Inflammatory macrophage (primary cell): ENCODE measurements at regions not wholly inside any gene's neighbourhood (a gene's known extent, or its start where the extent isn't known, plus 50 kb on each side); places are given as distances from the start of the nearest gene placed in this dataset.
"Not testable (repeated sequence)": the region's sequence is repeated elsewhere in the genome, so short reads cannot be mapped to it uniquely, and the experiment has no call there.

Experiments used
- DNase-seq, 2 donors: peaks; one replicate each; pipeline ENCODE4 v3.0.0-alpha.2; 2020 to 2022

DNA sequence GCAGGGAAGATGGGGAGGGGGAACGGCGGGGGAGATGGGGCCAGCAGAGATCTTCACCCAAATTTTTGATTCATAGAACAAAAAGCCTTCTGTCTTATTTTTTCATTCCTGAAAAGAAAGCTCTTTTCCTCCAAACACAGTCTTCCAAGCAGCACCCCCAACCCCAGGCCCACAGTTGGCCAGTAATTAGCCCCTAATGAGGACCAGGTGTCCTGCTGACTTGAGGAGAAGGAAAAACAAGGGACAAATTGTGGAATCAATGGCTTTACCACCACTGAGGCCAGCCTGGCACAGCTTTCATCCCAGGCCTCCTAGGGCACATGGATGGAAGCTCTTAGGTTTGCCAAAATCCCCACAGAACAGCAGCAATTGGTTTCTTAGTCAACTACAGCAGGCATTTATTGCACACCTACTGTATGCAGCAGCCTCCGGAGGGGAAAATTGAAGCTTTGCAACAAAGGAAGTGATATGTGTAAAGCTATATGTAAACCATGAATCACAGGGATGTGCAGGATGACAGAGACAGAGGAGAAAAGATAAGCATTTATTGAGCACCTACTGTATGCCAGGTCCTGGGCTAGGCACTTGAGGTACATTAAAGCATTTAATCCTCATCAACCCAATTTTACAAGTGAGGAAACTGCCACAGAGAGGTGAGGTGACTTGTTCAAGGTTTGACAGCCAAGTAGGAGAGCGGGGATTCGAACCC, 199.5 kb downstream of the TBC1D2B start:
- DNase-seq: no peak

DNA sequence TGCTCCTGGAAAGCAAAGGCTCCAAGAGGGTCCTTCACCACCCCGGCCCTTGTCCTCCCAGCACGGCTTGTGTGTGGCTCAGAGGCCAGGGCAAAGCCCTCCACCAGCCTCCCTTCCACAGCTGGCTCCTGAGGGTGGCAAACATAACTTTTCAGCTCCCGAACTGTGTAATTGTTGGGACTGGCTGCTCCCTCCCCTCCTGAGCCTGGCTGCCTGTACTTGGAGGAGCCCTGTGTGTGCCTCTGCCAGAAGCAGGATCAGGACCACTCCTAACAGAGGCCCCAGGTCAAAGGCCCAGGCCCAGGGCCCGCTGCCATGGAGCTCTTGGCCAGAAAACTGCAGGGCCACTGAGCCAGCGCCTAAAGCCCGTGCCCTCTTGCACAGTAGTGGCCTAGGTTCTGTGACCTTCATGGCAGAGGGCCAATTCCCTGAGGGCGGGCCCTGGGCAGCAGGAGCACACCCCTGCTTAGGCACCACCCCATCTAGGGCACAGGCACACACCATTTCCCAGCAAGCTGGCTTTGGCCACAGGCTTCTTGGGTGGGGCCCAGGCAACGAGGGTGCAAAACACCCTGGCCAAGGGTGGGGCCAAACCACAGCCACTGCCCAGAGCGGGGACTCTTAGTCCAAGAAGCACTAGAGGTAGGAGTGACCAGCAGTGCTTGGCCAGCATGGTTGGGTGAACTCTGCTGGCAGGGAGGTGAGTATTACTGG, 201.2 kb downstream of the TBC1D2B start:
- not testable (repeated sequence) for DNase-seq

DNA sequence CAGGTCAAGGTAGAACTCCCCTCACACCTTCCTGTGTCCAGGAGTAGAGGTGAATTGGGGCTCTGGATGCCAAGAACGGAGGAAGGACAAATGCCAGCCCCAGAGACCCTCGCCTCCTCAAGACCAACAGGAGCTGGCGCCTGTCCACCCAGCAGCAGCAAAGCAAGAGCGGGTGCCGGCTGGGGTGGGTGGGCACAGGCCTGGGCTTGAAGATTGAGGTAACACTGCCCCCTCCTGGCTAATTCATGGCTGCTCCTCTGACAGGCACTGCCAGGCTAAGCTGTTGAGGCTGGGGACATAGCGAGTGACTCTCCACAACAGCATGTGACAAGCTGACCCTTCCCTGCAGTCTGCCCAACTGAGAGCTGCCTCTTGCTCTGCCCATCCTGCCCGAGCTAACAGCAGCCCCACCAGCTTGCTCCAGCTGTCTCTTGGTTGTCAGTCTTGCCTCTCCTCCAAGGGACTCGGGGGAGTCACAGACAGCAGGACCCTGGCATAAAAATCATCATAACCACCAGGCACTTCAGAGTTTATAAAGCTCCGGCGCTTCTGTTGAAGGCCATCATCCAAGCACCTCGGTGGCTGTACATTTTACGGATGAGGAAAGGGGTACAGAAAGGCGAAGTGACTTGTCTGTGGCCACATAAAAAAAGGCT, 202.3 kb downstream of the TBC1D2B start:
- peak; percentile 33 to 46 for DNase-seq

DNA sequence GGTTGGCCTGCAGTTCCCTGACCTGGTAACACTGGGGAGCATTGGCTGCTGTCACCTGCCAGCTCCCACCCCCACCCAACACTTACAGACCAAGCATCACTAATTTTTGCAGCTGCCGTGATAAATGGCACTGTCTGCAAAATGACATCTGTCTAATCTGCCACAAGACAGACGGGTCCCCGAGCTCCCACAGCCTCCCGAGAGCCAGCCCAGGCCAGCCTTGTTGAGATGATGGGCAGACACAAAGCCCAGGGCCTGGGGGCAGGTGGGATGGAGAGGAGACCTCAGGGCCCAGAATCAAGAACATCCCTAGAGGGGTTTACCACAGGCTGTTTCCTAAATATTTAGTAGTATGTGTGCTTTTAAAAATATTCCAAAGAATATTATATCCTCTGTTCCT, 203.4 kb downstream of the TBC1D2B start:
- DNase-seq: no peak

DNA sequence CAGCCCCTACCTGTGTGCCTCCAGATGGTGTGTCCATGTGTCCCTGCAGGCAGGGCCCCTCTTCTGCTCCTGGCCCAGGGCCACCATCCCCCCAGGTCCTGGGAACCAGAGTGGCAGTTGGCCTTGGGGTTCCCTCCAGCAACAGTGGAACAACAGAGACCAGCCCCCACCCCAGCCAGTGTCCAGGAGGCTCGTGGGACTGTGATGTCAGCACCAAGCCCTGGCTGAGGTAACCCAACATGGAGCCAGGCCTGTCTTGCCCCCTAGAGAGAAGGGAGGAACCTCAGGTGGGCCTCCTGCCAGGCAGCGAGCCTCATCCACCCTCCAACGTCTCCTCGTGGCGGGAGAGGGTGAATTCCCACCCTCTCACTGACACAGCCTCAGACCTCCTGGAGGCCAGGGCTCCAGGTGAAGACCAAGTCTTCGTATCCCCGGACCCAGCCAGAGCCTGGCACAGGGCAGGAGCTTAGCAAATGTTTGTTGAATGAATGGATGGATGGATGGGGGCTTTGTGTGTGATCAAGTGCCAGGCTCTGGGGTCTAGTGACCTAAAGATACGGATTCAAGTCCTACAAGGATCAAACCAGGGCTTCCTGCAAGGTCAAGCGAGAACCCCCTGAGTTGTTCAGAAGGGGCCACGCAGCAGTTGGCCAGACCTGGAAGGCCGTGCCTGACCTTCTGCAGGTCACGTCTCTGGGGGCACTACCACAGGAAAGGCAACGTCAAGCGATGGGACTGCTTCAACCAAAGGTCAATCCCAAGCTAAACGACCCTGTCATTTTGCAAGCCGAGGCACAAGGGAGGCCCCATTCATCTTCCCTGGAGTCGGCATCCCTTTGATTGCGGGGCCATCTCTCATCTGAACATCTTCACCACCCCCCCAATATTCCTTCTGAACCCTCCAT, 204.7 kb downstream of the TBC1D2B start:
- DNase-seq: not testable (repeated sequence)

DNA sequence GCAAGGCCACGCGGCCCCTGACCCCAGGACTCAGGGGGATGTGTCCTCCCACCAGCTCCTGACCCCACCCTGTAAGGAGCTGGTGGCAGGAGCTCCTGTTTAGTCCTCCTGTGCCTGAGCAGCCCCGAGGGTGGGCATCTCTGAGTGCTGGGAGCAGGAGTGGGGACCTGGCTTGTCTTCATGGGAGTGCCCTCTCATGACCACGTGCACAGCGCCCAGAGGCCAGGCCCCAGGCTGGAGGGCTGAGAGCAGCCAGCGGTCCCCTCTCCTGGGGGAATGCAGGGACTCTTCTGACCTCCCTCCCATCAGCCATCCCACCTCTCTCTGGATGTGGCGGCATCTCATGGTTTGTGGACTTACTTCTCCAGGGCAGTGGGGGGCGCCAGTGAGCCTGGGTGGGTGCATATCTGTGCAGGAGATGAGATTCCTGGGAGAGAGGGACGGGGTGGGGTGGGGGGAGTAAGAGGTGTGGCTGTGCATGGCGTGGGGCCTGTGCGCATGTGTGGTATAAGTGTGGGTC, 205.6 kb downstream of the TBC1D2B start:
- no peak for DNase-seq

DNA sequence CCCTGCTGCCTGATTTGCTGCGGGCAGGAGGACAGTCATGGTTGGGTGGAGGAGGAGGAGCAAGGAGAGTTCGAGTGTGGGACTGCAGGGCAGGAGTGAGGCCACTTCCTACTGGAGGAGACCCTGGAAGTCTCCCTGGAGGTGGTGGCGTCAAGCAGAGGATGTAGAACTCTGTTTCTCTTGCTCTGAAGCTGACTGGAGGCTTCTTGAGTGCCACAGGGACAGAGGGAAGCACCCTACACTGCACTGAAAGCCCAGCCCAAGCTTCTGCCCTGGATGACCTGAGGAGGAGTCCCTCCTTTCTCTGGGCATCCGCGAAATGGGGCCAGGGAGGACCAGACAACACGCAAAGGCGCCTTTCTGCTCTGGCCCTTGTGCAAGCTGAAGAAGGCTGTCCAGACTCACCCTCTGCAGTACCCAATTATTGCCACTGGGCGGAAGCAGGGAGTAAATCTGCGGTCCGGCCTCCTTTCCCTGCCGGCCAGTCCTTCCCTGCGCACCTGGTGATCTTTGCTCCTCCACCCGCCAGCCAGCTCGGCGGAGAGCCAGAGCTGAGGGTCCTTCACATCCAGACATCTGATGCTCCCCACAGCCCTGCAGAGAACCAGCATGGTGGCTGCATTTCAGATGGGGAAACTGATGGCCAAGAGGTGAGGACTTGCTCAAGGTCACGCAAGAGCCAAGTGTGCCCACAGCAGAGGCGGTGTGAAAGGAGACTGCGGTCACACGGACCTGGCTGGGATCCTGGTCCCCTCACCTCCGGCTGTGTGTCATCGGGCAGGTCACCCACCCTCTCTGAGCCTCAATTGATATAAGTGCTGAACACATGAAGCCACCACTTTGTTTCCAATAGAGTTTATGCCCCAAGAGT, 207.1 kb downstream of the TBC1D2B start:
- DNase-seq: peak; percentile 47 to 64

DNA sequence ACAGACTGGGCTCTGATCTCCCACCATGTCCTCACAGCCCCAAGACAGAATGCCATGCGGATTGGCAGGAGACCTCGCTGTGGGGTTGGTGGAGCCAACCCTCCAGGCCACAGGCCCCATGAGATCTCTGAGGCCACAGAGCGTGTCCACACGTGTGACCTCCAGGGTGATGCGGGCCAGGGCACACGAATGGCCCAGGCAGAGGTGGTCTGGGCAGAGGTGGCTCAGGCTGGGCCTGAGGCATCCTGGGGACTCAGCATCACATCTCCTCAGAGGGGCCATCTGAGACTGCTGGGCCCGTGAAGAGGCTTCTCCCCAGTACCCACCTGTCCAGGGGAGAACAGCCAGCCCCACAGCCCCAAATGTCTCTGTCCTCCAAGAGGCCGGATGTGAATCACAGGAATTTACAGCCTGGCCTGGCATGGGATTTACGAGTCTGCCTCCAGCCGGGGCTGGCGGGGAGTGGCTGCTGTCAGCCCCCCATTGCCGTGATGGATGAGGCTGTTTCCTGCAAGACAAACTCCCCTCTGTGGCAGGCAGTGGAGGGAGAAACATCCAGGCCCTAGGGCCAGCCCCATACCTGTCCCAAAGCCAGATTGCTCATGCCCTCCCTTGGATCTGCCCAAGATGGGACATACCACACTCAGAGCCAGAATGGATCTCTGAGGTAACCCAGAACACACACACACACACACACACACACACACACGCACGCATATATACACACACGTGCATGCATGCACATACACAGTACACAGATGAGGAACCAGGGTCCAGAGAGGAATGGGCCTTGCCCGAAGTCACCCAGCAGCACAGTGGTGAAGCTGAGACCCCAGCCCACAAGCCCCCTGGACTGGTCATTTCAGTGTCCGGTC, 208.3 kb downstream of the TBC1D2B start:
- DNase-seq: no peak

DNA sequence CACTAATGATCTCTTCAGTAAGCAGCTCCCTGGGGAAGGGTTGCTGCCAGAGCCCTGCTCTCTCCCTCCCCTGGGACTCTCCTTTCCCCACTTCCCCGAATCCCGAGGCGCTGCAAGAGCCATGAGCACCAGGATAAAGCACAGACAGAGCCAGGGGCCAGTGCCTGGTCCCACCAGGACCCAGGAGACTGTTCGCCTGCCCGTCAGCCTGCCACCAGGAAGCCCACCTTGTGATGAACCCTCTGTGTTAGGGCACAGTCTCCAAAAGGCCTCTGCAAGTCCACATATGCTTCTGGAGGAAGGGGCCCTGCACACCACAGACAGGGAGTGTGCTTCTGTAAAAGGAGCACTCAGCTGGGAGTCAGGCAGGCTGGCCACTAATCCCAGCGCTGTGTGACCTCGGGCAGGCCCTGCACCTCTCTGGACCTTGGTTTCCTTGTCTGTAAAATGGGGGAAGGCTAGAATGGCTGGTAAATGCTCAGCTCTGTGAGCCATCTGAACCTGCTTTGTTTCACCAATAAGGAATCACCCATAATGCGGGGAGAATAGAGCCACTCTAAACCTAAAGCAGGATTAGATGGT, 209.4 kb downstream of the TBC1D2B start:
- not testable (repeated sequence) for DNase-seq

DNA sequence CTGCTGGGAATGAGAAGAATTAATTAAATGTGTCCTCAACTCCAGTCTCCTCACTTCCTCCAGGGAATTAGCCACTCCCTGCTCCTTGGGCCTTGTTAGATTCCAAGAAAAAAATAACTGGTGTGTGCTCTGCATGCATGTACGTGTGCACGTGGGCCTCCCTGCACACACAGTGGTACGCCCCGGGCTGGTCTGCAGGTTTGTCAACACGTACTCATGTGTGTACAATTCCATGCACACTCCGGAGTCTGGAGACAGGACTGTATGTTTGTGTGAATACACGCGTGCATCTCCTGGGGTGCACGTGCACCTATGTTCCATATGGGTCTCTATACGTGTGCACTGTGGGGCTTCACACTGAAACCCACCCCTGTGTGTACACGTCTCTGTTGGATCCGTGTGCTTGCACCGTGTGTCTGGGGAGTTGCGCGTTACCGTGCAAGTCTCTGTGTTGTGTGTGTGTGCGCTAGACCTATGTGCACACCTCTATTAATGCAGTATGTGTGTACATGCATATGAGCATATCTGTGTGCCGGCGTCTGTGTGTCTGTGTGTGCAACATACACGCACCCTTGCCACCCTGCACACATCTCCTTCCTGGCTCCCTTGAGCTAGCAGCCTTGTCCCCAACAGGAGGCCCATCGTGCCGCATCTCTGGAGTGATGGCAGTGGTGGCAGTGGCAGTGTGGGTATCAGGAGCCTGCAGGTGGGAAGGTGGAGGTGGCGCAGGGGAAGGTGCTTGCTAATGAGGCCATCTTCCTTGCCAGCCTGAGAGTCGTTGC, 210.1 kb downstream of the TBC1D2B start:
- no peak for DNase-seq

DNA sequence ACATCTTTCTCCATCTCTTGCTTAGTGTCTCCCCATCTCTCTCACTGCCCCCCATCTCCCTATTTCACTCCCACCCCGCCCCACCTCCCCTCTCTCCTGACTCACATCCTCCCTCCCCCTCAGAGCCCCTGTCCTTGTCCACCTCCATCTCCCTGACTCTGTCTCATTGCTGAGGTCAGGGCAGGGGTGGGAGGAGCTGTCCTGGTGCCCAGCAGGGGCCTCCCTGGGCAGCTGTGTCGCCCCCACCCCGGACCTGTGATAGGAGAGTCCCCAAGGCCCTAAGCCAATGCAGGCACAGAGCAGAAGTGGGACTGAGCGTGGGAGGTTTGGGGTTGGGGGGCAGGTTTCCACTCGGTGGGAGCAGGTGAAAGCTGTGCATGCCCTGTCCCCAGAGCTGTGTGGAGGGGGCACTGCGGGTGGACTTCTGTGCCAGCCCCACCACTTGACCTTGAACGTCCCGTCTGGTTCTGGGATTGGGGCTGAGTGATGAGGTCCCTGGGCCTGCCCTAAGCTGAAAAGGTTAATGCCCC, 210.8 kb downstream of the TBC1D2B start:
- DNase-seq: no peak

DNA sequence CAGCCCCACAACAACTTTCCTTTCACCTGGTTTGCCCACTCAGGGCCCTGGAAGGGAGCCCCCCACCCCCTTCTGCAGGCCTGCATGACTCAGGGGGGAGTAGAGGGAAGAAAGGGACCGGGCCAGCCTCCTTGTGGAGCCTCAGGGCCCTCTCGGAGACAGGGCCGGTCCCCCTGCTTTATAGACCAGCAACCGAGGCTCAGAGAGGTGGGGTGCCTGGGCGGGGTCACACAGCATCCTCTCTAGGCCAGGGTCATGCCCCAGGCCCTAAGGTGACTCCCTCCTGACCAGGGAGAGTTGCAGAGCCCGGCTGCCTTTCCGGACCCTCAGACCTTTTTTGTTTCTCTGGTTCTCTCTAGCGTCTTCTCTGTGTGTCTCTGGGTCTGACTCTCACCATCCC, 211.3 kb downstream of the TBC1D2B start:
- DNase-seq: no peak

DNA sequence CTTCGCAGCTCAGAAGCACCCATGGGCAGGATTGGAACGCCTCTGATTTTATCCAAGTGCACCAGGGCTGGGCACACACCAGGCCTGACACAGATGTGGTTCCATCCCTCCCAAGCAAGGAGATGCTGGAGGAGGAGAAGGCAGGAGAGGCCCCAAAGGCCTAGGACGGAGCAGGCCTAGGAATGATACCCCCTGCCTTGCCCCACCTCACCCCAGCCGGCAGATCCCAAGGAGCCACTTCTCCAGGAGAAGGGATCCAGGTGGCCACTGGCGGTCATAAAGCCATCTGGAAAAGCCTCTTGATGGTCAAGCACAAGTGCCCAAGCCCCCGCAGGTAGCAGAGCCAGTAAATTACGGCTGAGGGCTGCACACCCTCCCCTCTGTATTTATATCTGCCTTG, 211.8 kb downstream of the TBC1D2B start:
- DNase-seq: no peak

DNA sequence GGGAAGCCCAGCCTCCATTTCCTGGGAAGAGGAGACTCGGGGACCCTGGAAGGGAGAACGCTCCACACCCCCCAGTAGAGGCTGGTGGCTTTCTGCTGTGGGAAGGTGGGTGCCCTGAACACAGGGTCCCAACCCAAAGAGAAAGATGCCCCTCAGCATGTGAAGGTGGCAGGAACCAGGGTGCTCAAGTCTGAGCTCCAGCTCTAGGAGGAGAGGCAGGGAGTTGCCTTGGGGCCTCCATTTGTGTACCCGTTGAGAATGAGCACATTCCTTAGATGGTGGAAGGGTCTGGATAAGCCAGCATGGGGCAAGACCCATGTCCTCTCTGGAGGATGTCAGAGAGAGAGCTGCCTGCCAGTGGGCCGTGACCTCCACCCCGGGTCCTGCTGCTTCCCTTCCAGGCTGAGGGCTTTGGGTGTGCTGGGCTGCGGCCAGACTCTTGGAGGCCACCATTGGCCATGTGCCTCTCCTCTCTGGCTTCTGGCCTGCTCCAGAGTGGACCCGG, 212.4 kb downstream of the TBC1D2B start:
- no peak for DNase-seq

DNA sequence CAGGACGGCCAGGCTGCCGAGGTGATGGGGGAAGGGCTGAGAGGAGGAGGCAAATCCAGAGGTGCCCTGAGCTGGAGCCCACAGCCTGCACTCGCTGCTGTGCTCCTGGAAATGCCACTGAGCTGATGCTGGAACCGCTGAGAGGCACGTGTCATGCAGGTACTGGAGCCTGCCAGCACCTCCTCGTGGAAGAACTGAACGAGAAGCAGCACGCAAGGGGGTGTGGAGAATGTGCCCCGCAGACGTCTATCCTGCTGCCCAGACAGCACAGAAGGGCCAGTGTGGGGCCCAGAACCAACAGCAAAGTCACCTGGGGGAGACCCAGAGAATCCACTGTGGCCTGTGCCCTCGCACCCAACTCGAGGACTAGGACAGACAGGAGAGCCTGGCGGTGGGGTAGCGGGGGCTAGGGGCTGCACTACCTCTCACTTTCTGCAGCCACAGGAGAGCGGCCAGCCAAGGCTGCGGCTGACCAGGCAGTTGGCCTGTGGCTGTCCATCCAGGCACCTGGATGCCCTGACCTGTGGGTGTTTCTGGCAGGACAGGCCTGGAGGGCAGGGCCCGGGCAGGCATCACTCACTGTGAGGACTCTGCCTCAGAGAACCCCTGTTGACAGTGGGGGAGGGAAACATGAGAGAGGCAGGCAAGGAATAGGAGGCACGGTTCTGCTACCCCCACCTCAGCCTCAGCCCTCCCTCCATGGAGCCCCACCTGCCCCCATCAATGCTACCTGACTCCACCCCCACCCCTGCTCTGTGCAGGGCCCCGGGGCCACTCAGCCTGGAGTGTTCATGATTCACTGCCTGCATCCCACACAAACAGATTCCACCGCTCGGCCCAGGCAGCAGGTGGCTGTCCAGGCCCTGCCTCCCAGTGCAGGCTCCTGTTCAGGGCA, 213.1 kb downstream of the TBC1D2B start:
- DNase-seq: no peak

DNA sequence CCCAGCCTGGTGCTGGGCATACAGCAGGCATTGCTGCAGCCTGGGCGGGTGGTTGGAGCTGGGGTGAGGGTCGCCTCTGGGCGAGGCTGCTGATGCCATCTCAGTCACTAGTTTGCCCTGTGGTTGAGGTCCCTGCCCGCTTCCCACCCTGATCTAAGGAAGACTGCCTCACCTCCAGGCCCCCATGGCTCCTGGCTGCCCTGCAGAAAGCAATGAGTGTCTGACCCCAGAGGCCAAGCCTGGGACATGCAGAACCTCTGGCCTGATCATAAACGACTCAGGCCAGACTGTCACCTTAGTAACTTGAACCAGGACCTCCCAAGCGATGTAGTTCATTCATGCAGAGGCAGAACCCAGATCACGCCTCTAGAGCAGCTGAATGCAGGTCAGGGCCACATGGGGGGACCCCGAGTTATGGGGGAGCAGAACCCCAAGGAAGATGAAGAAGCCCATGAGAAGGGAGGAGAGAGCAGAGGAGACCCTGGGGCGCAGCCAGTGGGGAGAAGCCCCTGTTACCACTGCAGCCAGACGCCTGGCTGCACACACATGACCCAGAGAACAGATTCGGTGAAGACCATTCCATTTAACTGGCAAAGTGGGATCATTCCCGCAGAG, 213.9 kb downstream of the TBC1D2B start:
- no peak for DNase-seq

DNA sequence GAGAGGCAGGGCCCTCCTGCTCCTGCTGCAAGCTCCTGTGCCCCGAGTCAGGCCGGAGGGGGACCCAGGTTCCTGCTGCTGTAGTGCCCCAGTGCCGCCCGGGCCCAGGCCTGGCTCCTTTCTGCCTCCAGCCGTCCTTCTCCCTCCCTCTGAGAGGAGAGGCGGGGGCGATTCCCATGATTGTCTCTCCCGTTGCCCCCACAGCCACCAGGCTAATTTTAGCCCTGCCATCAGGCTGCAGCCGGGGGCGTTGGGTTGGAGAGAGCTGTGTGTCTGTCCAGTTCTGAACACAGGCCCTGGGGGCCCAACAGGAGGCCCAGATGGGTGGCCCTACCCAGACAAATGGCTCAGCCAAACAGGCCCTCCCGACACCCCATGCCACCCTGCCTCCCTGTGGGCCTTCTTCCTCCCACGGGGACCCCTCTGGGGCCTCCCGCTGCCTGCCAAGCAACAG, 214.8 kb downstream of the TBC1D2B start:
- DNase-seq: peak in 1 of 2 donors; percentile 13
